COR-L47 (cell line): ENCODE measurements at regions not wholly inside any gene's neighbourhood (a gene's known extent, or its start where the extent isn't known, plus 50 kb on each side); places are given as distances from the start of the nearest gene placed in this dataset.
"Not testable (repeated sequence)": the region's sequence is repeated elsewhere in the genome, so short reads cannot be mapped to it uniquely, and the experiment has no call there.

Experiments used
- DNase-seq: peaks from one replicate; lab custom pipeline; 2025; lab: John Stamatoyannopoulos, UW

- DNase-seq: no peak
Measured at GRCh38 chr3:139135657-139136056, 91.0 kb upstream of the PRR23C start.

- no peak for DNase-seq
Measured at GRCh38 chr3:139136469-139137202, 91.9 kb upstream of the PRR23C start.

- DNase-seq: no peak
Measured at GRCh38 chr3:139140553-139140952, 95.9 kb upstream of the PRR23C start.

- DNase-seq: not testable (repeated sequence)
Measured at GRCh38 chr3:139145980-139146379, 101.3 kb upstream of the PRR23C start.

GRCh38 chr3:139151530-139151929 lies 106.8 kb upstream of the PRR23C start:
- no peak for DNase-seq

- DNase-seq: not testable (repeated sequence)
Measured at GRCh38 chr3:139153434-139153833, 108.7 kb upstream of the PRR23C start.

GRCh38 chr3:139157161-139157932 lies 112.7 kb upstream of the PRR23C start:
- no peak for DNase-seq

- DNase-seq: no peak
Measured at GRCh38 chr3:139159356-139159755, 114.7 kb upstream of the PRR23C start.

- peak; percentile 40 for DNase-seq
Measured at GRCh38 chr3:139173372-139174108, 128.8 kb upstream of the PRR23C start.

GRCh38 chr3:139180489-139180888 lies 135.8 kb upstream of the PRR23C start:
- DNase-seq: no peak

GRCh38 chr3:139182143-139182542 lies 137.5 kb upstream of the PRR23C start:
- DNase-seq: no peak

GRCh38 chr3:139182598-139182997 lies 137.9 kb upstream of the PRR23C start:
- no peak for DNase-seq

GRCh38 chr3:139185527-139185926 lies 140.8 kb upstream of the PRR23C start:
- no peak for DNase-seq

- DNase-seq: no peak
Measured at GRCh38 chr3:139187154-139187553, 142.5 kb upstream of the PRR23C start.

- DNase-seq: no peak
Measured at GRCh38 chr3:139187648-139188047, 143.0 kb upstream of the PRR23C start.

GRCh38 chr3:139189943-139190342 lies 145.3 kb upstream of the PRR23C start:
- DNase-seq: no peak

GRCh38 chr3:139194421-139194820 lies 149.4 kb upstream of the MRPS22 start:
- not testable (repeated sequence) for DNase-seq

GRCh38 chr3:139196146-139196545 lies 147.7 kb upstream of the MRPS22 start:
- DNase-seq: peak; percentile 15

- DNase-seq: no peak
Measured at GRCh38 chr3:139197251-139197650, 146.6 kb upstream of the MRPS22 start.

- no peak for DNase-seq
Measured at GRCh38 chr3:139198186-139198585, 145.6 kb upstream of the MRPS22 start.

GRCh38 chr3:139198929-139199328 lies 144.9 kb upstream of the MRPS22 start:
- DNase-seq: no peak

- no peak for DNase-seq
Measured at GRCh38 chr3:139199421-139200010, 144.3 kb upstream of the MRPS22 start.
